HL-60 (cell line): ENCODE measurements at regions not wholly inside any gene's neighbourhood (a gene's known extent, or its start where the extent isn't known, plus 50 kb on each side); places are given as distances from the start of the nearest gene placed in this dataset.

Source experiments
- CTCF ChIP-seq: IDR thresholded peaks from one replicate; pipeline ENCODE4 v1.5.1; 2011; ENCODE audit warnings: low read length, control low read depth, inconsistent platforms; ENCODE audit not compliant: insufficient read depth
- GABPA ChIP-seq: IDR thresholded peaks from 2 replicates; pipeline ENCODE4 v1.6.1; 2012; ENCODE audit warnings: low read depth
- REST ChIP-seq: IDR thresholded peaks from 2 replicates; pipeline ENCODE4 v1.6.1; 2012; ENCODE audit warnings: low read depth; ENCODE audit not compliant: insufficient replicate concordance

GRCh38 chr10:21014141-21014540, 117.0 kb upstream of the NEBL start:
- TF ChIP-seq CTCF (no peak), GABPA (no peak), REST (no peak)
